ENCODE measurements at regions not wholly inside any gene's neighbourhood (a gene's known extent, or its start where the extent isn't known, plus 50 kb on each side); places are given as distances from the start of the nearest gene placed in this dataset.

DNA sequence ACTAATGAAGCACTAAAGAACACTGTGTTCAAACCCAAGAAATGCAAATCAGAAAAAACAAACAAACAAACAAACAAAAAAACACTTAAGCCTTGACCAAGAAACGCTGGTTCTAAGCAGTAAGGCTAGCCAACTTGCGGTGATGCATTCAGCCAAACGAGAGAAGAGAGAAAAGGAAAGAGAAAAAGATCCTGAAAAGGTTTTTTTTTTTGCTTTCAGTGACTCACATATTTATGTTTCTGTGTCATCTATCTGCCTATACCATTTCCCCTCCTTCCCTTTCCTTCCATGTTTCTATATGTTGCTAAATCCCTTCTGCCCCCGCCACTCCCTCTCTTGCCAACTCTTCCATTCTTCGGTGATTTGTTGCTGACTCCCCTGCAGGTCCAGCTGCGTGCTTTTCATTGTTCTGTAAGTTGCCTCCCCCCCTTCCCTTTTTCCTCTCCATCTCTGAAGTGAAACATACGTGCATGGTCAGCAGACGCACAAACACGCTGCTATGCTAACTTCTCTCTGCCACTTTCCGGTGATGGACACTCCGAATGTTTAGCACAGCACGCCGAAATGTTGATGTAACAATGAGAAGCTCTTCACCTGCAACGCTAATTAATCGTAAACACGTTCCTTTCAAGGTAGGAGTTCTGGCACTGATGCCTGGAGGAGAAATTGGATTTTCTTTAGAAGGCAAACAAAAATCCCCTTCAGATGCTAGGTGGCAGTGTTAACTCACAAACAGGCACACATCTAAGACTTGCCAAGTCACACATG is 154.4 kb downstream of the TUSC7 start:
- TF ChIP-seq, protein P1, sequence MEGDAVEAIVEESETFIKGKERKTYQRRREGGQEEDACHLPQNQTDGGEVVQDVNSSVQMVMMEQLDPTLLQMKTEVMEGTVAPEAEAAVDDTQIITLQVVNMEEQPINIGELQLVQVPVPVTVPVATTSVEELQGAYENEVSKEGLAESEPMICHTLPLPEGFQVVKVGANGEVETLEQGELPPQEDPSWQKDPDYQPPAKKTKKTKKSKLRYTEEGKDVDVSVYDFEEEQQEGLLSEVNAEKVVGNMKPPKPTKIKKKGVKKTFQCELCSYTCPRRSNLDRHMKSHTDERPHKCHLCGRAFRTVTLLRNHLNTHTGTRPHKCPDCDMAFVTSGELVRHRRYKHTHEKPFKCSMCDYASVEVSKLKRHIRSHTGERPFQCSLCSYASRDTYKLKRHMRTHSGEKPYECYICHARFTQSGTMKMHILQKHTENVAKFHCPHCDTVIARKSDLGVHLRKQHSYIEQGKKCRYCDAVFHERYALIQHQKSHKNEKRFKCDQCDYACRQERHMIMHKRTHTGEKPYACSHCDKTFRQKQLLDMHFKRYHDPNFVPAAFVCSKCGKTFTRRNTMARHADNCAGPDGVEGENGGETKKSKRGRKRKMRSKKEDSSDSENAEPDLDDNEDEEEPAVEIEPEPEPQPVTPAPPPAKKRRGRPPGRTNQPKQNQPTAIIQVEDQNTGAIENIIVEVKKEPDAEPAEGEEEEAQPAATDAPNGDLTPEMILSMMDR (IDR thresholded peaks at IDR 0.05; ENCODE audit: control insufficient read depth, insufficient read depth, low read depth, low read length, missing control alignments), result no peak
- no peak overlapping the region for H3K4me3 ChIP-seq (ENCODE audit: control insufficient read depth, low read depth, low read length)
- DNase-seq (ENCODE audit: low read depth), result no peak

DNA sequence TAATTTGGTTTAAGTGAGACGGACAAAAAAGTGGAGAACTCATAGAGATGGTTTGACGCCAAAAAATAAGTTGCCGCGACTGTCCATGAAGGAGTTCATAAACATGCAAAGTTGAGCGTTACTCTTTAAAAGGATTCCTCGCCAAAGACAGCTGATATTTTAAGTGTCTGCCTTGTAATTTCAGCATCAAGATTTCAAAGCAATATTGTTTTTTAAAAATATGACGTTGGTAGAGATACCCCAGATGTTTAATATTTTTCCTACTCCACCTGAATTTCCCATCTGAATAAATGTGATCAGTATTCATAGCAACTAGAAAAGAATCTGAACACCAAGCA is 155.0 kb downstream of the TUSC7 start:
- no peak overlapping the region for H3K4me3 ChIP-seq (ENCODE audit: control insufficient read depth, low read depth, low read length)
- DNase-seq (ENCODE audit: low read depth), result no peak
- TF ChIP-seq, protein P1 (IDR thresholded peaks at IDR 0.05; ENCODE audit: control insufficient read depth, insufficient read depth, low read depth, low read length, missing control alignments), result no peak

DNA sequence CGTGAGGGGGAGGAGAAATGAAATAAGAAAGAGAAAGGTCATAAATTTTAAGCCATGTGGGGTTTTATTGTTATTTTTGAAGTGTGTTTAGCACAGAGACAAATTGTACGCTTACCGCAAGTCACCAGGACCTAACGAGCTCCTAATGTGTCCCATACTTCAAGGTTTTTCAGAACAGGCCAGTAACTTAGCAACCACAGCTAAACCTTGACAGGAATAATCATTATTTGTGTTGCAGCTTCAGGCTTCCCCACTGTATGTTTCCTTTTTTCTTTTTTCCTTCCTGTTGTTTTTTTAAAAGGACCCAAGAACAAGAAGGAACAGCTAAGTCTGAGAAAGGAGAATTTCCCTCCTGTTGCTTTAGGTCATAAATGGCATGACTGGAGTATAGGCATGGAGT is 160.8 kb downstream of the TUSC7 start:
- DNase-seq (ENCODE audit: low read depth), result no peak
- TF ChIP-seq, protein P1 (IDR thresholded peaks at IDR 0.05; ENCODE audit: control insufficient read depth, insufficient read depth, low read depth, low read length, missing control alignments), result no peak
- no peak overlapping the region for H3K4me3 ChIP-seq (ENCODE audit: control insufficient read depth, low read depth, low read length)

DNA sequence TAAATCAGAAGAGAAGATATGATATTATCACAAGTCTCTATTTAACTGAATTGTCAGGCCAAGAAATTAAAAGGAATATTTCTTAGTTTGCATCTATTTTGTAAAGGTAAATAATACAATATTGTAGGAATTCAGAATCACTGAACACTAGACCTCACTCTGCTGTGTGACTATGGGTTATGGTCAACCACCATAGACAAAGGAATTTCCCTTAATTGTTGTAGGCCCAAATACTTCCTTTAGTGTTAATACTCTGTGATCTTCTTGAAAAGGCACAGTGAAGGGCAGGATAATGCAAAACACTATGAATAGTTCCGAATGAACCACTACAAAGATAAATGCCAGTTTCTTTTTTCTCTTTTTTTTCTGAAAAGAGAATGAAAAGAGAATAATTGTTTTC is 162.3 kb downstream of the TUSC7 start:
- H3K4me3 ChIP-seq (ENCODE audit: control insufficient read depth, low read depth, low read length), result no peak overlapping the region
- TF ChIP-seq, protein P1 (IDR thresholded peaks at IDR 0.05; ENCODE audit: control insufficient read depth, insufficient read depth, low read depth, low read length, missing control alignments), result no peak
- DNase-seq (ENCODE audit: low read depth), result no peak

DNA sequence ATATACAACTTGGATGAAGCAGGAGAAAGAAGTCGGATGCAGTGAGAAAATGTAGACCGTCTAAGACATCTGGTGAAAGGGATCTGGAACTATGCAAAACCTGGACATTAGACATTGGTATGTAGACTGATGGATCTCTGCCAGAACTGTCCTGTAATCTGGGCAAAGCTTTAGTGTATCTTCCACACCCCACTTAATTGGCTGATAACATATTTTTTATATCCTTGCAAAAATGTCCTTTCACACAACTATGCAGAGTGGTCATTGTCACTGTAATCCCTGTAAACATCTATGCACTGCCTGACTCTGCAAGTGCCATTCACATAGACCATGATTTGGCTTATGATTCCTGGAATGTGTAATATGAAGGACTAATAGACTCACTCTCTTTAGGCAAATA is 163.1 kb downstream of the TUSC7 start:
- TF ChIP-seq, protein P1 (IDR thresholded peaks at IDR 0.05; ENCODE audit: control insufficient read depth, insufficient read depth, low read depth, low read length, missing control alignments), result no peak
- no peak for DNase-seq (ENCODE audit: low read depth)
- no peak overlapping the region for H3K4me3 ChIP-seq (ENCODE audit: control insufficient read depth, low read depth, low read length)

DNA sequence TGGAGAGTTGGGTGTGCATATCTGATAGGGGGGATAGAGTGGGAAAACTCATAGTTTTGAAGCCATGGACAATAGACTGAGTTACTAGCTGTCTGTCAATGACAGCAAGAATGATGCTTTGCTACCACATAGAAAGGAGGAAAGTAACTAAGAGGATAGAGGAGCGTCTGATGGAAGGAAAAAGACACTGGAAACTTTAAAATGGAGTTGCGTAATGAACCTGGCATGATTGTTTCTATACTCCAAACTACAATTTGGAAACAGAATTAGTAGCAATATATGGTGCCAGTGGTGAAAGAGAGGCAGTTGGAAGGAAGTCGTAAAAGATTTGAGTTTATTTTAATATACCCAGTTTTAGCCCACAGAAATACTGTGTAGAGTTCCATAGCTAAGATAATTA is 163.6 kb downstream of the TUSC7 start:
- no peak for DNase-seq (ENCODE audit: low read depth)
- H3K4me3 ChIP-seq (ENCODE audit: control insufficient read depth, low read depth, low read length), result no peak overlapping the region
- TF ChIP-seq, protein P1 (IDR thresholded peaks at IDR 0.05; ENCODE audit: control insufficient read depth, insufficient read depth, low read depth, low read length, missing control alignments), result no peak
